Amygdala (tissue), 56 donors: ENCODE measurements at regions not wholly inside any gene's neighbourhood (a gene's known extent, or its start where the extent isn't known, plus 50 kb on each side); places are given as distances from the start of the nearest gene placed in this dataset.

Experiments
- DNase-seq, 56 donors: peaks; one replicate each; lab custom pipeline; 2025; lab: John Stamatoyannopoulos, UW

DNA sequence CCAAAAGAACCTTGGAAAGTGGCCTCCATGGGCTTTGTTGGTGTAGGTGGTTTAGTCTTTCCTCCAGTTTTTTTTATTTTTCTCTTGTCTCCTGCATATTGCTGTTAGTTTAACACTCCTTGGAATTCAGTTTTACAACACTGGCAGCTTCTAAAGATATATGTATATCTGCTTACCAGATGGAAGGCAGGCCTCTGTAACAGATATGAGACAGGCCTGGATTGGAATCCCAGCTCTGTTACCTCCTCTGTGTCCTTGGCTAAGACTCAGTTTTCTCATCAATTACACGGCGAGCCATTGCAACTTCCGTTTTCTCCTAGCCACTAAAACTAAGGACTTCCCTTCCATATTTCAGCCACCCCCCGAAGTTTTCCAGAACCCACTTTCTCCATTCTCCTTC, 133.4 kb upstream of the SMAD1 start:
- DNase-seq: no peak

- DNase-seq: no peak
Observed at GRCh38 chr4:145347684-145348083, 134.0 kb upstream of the SMAD1 start.

- DNase-seq: no peak
Observed at GRCh38 chr4:145346081-145346480, 135.6 kb upstream of the SMAD1 start.

DNA sequence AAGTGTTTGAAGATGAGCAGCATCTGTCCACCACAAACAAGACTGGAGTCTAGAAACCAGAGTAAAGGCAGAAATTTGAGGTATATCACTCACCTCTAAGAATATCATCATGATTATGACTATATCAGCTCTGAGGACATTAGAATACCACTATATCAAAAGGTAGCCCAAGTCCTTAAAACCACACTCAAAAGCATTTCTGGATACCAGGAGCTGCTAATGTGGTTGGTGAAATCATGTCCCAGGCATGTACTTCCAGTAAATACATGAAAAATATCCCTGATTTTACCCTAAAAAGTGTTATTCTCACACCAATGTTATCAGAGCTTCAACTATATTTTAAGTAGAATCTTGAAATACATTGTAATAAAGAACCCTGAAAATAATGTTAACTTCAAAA, 136.3 kb upstream of the SMAD1 start:
- no peak for DNase-seq

- DNase-seq: no peak
Observed at GRCh38 chr4:145341381-145341780, 140.3 kb upstream of the SMAD1 start.

DNA sequence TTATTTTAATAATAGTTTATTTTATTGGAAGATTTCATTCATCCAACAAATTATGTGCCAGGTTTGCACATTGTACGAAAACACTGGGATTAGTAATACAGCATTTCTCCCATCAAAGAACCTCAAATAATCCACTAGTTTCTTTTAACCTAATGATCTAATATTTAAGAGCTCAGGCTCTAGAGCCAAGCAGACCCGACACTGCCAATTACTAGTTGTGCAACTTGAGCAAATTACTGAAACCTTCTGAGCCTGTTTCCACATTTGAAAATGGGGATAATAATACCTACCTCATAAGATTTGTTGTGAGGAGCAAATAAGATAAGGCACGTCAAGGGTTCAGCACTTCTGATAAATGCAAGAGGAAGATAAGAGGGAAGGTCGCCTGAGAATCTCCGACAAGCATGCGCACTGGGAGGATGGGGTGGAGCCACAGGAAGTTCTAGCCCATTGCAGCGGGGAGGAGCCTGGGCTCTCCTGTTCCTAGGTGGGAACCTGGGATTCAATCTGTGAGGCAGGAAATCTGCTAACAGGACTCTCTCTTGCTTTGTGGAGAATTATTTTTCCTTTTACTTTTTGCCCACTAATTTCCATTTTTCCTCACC, 141.5 kb upstream of the SMAD1 start:
- DNase-seq: no peak

DNA sequence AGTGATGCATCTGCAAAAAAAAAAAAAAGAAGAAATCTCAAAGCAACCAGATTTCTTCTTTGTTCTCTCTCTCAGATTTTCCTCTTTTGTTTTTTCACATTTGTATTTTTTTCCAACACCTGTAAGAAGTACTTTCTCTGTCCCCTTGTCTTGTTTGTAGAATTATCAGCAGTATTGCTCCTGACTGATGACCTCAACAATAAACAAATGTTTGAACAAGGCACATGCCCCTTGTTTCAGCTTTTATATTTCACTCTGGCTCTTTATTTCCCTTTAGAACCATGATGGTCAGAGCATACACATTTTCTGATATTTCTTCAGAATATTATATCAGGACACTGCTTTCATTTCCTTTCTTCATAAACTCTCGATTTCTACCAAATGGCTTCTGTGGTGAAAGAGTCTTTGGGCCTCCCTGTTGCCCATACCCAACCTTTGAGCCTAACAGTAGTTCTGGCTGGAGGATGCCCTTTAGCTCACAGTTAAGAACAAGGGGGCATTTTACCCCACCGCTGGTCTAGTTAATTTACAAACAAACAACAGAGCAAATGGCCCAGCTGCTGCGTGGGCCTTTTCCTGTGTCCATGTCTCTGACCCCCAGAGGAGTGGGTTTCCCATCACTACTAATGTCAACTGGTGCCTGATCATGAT, 142.5 kb upstream of the SMAD1 start:
- no peak for DNase-seq

DNA sequence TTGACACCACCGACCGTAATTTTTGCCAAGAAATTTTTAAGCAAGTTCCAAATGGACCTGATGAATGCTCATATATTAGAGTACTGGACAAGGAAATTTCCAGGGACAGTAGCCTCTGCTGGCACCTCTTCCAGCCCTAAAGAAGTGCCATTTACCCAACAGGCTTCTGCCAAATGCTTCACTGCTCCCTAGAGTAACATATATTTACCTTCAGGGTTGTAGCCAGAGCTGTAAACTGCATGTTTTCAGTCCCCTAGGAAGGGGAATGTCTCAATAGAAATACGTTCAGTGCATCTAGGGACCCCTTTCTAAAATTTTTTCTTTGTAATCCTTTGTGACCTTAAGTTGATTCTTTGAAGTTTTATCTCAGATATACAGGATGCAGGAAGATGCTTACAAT, 143.1 kb upstream of the SMAD1 start:
- no peak for DNase-seq

GRCh38 chr4:145337391-145337790, 144.3 kb upstream of the SMAD1 start:
- DNase-seq: no peak

- DNase-seq: no peak
Observed at GRCh38 chr4:145333786-145334185, 147.9 kb upstream of the SMAD1 start.

GRCh38 chr4:145326491-145326890, 146.1 kb upstream of the OTUD4 start:
- DNase-seq: no peak

GRCh38 chr4:145324161-145324560, 143.8 kb upstream of the OTUD4 start:
- no peak for DNase-seq

DNA sequence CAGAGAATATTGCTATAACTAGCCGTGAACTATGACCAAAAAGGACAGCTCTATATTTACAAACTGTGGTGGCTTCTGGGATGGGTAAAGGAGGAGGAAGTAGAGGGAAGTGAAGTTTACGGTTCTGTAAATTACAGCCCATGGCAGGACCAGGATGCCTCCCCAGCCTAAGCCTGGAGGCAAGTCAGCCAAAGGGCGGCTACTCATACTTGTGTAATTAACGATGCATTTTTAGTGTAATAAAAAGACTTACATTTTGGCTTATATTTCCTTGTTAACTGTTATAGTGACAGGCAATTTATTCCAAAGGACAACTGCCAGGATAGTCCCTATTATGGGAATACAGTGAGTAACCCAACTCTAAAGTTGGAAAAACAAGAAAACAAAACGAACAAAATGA, 139.9 kb upstream of the OTUD4 start:
- no peak for DNase-seq

GRCh38 chr4:145319751-145320150, 139.4 kb upstream of the OTUD4 start:
- DNase-seq: no peak

GRCh38 chr4:145316897-145317574, 136.6 kb upstream of the OTUD4 start:
- DNase-seq: no peak

- no peak for DNase-seq
Observed at GRCh38 chr4:145315811-145316225, 135.4 kb upstream of the OTUD4 start.

DNA sequence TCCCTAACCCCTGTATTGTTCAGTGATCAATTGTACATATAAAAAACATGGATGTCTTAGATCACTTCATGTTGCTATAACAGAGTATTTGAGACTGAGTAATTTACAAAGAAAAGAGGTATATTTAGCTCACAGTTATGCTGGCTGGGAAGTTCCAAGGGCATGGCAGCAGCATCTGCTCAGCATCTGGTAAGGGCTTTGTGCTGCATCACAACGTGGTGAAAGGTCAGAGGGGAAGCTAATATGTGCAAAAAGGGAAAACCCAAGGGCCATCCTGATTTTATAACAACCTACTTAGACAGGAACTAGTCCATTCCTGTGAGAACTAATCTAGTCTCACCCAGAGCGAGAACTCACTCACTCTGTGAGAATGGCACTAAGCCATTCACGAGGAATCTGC, 128.2 kb upstream of the OTUD4 start:
- no peak for DNase-seq

GRCh38 chr4:145307763-145308430, 127.5 kb upstream of the OTUD4 start:
- DNase-seq: no peak

GRCh38 chr4:145307120-145307519, 126.7 kb upstream of the OTUD4 start:
- no peak for DNase-seq

DNA sequence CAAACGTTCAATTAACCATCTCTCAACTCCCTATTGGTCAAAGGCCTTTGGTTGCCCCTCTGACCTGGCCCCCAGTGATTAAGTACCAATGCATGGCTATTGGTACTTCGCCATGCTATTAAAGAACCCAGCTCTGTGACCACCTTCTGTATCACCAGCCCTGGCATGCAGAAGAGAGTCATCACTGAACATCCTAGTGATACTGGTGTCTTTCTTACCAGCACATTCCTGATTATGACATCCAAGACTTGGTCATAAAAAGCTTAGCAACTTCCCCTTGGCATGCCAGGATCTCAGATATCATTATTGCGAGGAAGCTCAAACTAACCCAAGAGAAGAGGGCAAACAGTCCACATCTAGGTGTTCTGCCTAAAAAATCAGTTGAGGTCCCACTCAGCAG, 122.3 kb upstream of the OTUD4 start:
- DNase-seq: no peak

- no peak for DNase-seq
Observed at GRCh38 chr4:145301386-145302080, 121.1 kb upstream of the OTUD4 start.
